Keratinocyte (primary cell): ENCODE measurements at regions not wholly inside any gene's neighbourhood (a gene's known extent, or its start where the extent isn't known, plus 50 kb on each side); places are given as distances from the start of the nearest gene placed in this dataset.

Experiments
- EZH2 ChIP-seq: IDR thresholded peaks from one replicate; pipeline ENCODE4 v1.6.1; 2012; ENCODE audit warnings: inconsistent platforms, mild to moderate bottlenecking, low read length, moderate library complexity
- TF ChIP-seq, protein P1 (sequence below), 3 experiments: IDR thresholded peaks in 1 of 3; conservative IDR thresholded peaks in 1 of 3; optimal IDR thresholded peaks in 1 of 3; 2 replicates in 2 of 3; 3 replicates in 1 of 3; pipeline versions ENCODE3 to v1.5.1; 2011; ENCODE audit warnings: low read length in 3 of 3, mild to moderate bottlenecking in 3 of 3, moderate library complexity in 2 of 3, control low read depth in 1 of 3, inconsistent platforms in 1 of 3; ENCODE audit not compliant: insufficient read depth in 2 of 3; ENCODE audit errors: extremely low read depth in 1 of 3

GRCh38 chr10:107614939-107615685 is 450.6 kb upstream of the SORCS1 start:
- TF ChIP-seq, protein P1, sequence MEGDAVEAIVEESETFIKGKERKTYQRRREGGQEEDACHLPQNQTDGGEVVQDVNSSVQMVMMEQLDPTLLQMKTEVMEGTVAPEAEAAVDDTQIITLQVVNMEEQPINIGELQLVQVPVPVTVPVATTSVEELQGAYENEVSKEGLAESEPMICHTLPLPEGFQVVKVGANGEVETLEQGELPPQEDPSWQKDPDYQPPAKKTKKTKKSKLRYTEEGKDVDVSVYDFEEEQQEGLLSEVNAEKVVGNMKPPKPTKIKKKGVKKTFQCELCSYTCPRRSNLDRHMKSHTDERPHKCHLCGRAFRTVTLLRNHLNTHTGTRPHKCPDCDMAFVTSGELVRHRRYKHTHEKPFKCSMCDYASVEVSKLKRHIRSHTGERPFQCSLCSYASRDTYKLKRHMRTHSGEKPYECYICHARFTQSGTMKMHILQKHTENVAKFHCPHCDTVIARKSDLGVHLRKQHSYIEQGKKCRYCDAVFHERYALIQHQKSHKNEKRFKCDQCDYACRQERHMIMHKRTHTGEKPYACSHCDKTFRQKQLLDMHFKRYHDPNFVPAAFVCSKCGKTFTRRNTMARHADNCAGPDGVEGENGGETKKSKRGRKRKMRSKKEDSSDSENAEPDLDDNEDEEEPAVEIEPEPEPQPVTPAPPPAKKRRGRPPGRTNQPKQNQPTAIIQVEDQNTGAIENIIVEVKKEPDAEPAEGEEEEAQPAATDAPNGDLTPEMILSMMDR (optimal IDR thresholded peaks at IDR 0.05 in 1 of 3, IDR thresholded peaks at IDR 0.05 in 1 of 3, conservative IDR thresholded peaks at IDR 0.05 in 1 of 3; ENCODE audit: extremely low read depth in 1 of 3, insufficient read depth in 2 of 3, low read length in 3 of 3): no peak
- no peak for TF ChIP-seq EZH2
